Body of pancreas (tissue), 4 donors: ENCODE measurements at regions not wholly inside any gene's neighbourhood (a gene's known extent, or its start where the extent isn't known, plus 50 kb on each side); places are given as distances from the start of the nearest gene placed in this dataset.

Experiments used
- POLR2A ChIP-seq, 3 donors: fragments of 450-650 bp; IDR thresholded peaks; one replicate each; pipeline ENCODE4 v1.6.1; 2016; ENCODE audit warnings: antibody characterized with exemption in 3 of 3, mild to moderate bottlenecking in 2 of 3
- TF ChIP-seq, protein P1 (sequence below), 7 experiments: fragments of 450-650 bp in 4 of 7; fragments of 200-600 bp in 3 of 7; sonication (generic) in 3 of 7; IDR thresholded peaks; one replicate each; pipeline ENCODE4 v1.5.1; 2016 to 2019; ENCODE audit warnings: antibody characterized with exemption in 7 of 7

- no peak for TF ChIP-seq POLR2A (IDR thresholded peaks at IDR 0.05)
- TF ChIP-seq, protein P1, sequence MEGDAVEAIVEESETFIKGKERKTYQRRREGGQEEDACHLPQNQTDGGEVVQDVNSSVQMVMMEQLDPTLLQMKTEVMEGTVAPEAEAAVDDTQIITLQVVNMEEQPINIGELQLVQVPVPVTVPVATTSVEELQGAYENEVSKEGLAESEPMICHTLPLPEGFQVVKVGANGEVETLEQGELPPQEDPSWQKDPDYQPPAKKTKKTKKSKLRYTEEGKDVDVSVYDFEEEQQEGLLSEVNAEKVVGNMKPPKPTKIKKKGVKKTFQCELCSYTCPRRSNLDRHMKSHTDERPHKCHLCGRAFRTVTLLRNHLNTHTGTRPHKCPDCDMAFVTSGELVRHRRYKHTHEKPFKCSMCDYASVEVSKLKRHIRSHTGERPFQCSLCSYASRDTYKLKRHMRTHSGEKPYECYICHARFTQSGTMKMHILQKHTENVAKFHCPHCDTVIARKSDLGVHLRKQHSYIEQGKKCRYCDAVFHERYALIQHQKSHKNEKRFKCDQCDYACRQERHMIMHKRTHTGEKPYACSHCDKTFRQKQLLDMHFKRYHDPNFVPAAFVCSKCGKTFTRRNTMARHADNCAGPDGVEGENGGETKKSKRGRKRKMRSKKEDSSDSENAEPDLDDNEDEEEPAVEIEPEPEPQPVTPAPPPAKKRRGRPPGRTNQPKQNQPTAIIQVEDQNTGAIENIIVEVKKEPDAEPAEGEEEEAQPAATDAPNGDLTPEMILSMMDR (IDR thresholded peaks at IDR 0.05), result no peak
These were observed 734.3 kb downstream of the BRD1 start for GRCh38 chr22:49093192-49093880.
